Nephron (organoid): ENCODE measurements at regions not wholly inside any gene's neighbourhood (a gene's known extent, or its start where the extent isn't known, plus 50 kb on each side); places are given as distances from the start of the nearest gene placed in this dataset.

Experiments used
- H3K27ac Mint-ChIP-seq, 3 experiments: 2 replicates each; pipeline ENCODE4 v1.8.0; 2020; ENCODE audit warnings: mixed read lengths in 3 of 3, mild to moderate bottlenecking in 2 of 3, moderate library complexity in 1 of 3
- H3K27me3 Mint-ChIP-seq: 2 replicates; pipeline ENCODE4 v1.8.0; 2021; ENCODE audit warnings: low read depth, mild to moderate bottlenecking, moderate library complexity, mixed read lengths
- H3K36me3 Mint-ChIP-seq: 2 replicates; pipeline ENCODE4 v1.8.0; 2020; ENCODE audit warnings: low read depth, mixed read lengths
- H3K4me1 Mint-ChIP-seq: 2 replicates; pipeline ENCODE4 v1.8.0; 2020; ENCODE audit warnings: mixed read lengths
- H3K4me3 Mint-ChIP-seq, 3 experiments: 2 replicates each; pipeline ENCODE4 v1.8.0; 2020; ENCODE audit warnings: mild to moderate bottlenecking in 3 of 3, mixed read lengths in 3 of 3, moderate library complexity in 2 of 3
- H3K9me3 Mint-ChIP-seq: 2 replicates; pipeline ENCODE4 v1.8.0; 2020; ENCODE audit warnings: mixed read lengths
- TF ChIP-seq, protein P1 (sequence below), 3 experiments: fragments of 200-600 bp; sonication (generic); IDR thresholded peaks; one replicate each; pipeline ENCODE4 v1.5.0; 2021; ENCODE audit warnings: antibody characterized with exemption in 3 of 3; ENCODE audit not compliant: unreplicated experiment in 3 of 3

DNA sequence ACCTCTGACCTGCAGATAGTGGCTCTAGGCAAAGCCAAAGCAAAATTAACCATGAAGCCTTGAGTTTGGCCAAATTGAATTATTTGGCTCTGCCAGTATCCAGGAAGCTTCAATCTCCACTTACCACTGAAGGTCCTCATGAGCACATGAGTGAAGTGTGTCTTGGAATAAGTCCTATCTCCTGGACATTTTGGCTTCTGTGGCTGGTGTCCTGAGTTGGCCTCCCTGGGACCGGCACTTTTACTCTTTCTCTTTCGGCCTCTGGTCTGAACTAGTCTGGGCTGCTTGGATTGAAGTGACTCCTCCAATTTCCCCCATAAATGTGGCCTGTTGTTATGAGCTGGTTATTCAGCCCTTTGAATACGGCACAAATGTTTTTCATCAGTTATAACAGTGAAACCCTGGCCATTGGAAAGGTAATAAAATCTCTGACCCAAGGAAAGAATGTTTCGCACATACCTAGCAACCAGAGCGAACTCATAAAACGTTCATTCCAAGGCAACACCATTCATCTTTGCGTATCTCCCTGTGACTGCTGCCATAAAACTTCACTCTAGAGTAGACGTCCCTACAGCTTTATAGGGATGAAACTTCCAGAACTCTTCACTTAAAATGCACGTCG is 216.4 kb downstream of the LPIN1 start:
- Mint-ChIP-seq H3K27me3 (peaks cover 64% of the 10 kb centered on the region), H3K9me3 (peaks cover 4% of the 10 kb centered on the region), H3K27ac (peak overlapping the region in 2 of 3 experiments; percentile 5 to 89), H3K4me1 (peaks cover 11% of the 10 kb centered on the region), H3K36me3 (no peaks in the 10 kb centered on the region), H3K4me3 (no peak overlapping the region)
- TF ChIP-seq, protein P1, sequence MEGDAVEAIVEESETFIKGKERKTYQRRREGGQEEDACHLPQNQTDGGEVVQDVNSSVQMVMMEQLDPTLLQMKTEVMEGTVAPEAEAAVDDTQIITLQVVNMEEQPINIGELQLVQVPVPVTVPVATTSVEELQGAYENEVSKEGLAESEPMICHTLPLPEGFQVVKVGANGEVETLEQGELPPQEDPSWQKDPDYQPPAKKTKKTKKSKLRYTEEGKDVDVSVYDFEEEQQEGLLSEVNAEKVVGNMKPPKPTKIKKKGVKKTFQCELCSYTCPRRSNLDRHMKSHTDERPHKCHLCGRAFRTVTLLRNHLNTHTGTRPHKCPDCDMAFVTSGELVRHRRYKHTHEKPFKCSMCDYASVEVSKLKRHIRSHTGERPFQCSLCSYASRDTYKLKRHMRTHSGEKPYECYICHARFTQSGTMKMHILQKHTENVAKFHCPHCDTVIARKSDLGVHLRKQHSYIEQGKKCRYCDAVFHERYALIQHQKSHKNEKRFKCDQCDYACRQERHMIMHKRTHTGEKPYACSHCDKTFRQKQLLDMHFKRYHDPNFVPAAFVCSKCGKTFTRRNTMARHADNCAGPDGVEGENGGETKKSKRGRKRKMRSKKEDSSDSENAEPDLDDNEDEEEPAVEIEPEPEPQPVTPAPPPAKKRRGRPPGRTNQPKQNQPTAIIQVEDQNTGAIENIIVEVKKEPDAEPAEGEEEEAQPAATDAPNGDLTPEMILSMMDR (IDR thresholded peaks at IDR 0.05; ENCODE audit: unreplicated experiment in 3 of 3): no peak

DNA sequence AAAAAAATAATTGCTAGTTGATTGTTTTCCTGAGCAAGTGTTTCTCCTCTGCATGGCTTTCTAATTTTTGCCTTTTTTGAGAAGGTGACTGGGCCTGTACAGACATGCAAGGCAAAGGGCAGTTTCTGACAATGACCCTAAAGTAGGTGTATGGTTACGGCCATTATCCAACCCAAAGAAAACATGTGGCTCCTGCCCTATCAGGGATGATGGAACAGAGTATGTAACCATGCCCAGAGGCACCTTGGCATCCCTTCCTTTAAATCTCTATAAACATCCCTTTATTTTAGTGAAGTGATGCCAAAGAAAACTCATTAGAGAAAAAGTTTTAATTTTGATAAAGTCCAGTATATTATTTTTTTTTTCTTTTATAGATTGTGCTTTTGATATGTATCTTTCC is 217.5 kb downstream of the LPIN1 start:
- Mint-ChIP-seq H3K4me3 (no peak overlapping the region), H3K36me3 (no peaks in the 10 kb centered on the region), H3K9me3 (peaks cover 4% of the 10 kb centered on the region), H3K27ac (no peak overlapping the region), H3K4me1 (peaks cover 15% of the 10 kb centered on the region), H3K27me3 (peaks cover 72% of the 10 kb centered on the region)
- TF ChIP-seq, protein P1 (IDR thresholded peaks at IDR 0.05; ENCODE audit: unreplicated experiment in 3 of 3): no peak

DNA sequence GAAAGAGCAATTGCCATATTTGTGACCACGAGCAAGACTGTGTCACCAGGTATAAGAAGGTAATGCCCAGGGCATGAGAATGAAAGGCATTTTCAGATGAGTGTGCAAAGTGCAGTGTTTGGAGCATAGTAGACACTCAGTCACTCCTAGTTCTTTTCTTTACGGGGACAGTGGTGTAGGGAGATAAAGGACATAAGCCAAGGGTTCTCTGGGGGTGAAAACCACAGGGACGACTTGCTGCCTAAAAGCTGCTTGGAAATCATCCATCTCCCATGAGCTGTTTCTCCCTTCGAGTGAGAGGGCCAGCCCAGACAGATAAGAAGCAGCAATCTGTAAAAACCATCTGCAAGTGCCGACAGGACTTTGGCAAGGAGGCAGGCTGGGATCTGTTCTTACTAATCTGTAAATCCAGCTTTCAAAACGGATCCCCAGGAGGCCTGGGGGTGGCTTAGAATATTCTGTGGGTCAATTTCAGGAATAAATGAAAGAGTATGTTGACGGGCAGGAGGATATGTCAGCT is 221.6 kb downstream of the LPIN1 start:
- H3K4me3 Mint-ChIP-seq: no peak overlapping the region
- TF ChIP-seq, protein P1 (IDR thresholded peaks at IDR 0.05; ENCODE audit: unreplicated experiment in 3 of 3): no peak
- peak overlapping the region in 1 of 3 experiments; percentile 34 for H3K27ac Mint-ChIP-seq
- H3K4me1 Mint-ChIP-seq: peaks cover 13% of the 10 kb centered on the region
- peaks cover 32% of the 10 kb centered on the region for H3K9me3 Mint-ChIP-seq
- H3K27me3 Mint-ChIP-seq: peaks cover 72% of the 10 kb centered on the region
- H3K36me3 Mint-ChIP-seq: no peaks in the 10 kb centered on the region

DNA sequence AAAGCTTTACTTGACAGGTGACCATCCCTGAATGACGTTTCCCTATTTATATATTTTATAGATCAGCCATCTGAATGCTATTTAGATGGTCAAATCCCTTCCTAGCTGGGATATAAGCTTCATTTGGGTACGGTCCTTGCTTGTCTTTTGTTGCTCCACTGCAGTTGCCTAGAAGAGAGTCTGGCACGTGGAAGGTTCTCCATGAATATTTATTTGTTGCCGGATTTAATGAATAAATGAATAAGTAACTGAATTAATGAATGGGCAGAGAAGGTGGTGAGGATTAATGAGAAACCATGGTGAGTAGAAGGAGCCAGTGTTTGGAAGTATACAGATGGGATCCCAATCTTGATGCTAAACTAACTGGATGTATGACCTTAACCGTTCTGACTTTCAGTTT is 222.1 kb downstream of the LPIN1 start:
- Mint-ChIP-seq H3K4me1 (peaks cover 9% of the 10 kb centered on the region), H3K27me3 (peaks cover 68% of the 10 kb centered on the region), H3K4me3 (no peak overlapping the region), H3K36me3 (peaks cover 2% of the 10 kb centered on the region), H3K27ac (no peak overlapping the region), H3K9me3 (peaks cover 37% of the 10 kb centered on the region)
- TF ChIP-seq, protein P1 (IDR thresholded peaks at IDR 0.05; ENCODE audit: unreplicated experiment in 3 of 3): no peak

DNA sequence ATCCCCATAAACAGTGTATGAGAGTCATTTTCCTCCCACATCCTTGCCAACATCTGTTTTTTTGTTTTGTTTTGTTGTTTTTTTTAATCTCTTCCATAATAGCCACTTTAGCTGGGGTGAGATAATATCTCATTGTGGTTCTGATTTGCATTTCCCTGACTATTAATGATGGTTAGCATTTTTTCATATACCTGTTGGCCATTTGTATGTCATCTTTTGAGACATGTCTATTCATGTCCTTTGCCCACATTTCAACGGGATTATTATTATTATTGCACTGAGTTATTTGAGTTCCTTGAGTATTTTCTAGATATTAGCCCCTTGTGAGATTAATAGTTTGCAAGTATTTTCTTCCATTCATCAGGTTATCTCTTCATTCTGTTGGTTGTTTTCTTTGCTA is 223.3 kb downstream of the LPIN1 start:
- peaks cover 9% of the 10 kb centered on the region for H3K4me1 Mint-ChIP-seq
- TF ChIP-seq, protein P1 (IDR thresholded peaks at IDR 0.05; ENCODE audit: unreplicated experiment in 3 of 3): no peak
- H3K9me3 Mint-ChIP-seq: peaks cover 47% of the 10 kb centered on the region
- peaks cover 5% of the 10 kb centered on the region for H3K36me3 Mint-ChIP-seq
- peaks cover 67% of the 10 kb centered on the region for H3K27me3 Mint-ChIP-seq
- no peak overlapping the region for H3K4me3 Mint-ChIP-seq
- H3K27ac Mint-ChIP-seq: no peak overlapping the region

DNA sequence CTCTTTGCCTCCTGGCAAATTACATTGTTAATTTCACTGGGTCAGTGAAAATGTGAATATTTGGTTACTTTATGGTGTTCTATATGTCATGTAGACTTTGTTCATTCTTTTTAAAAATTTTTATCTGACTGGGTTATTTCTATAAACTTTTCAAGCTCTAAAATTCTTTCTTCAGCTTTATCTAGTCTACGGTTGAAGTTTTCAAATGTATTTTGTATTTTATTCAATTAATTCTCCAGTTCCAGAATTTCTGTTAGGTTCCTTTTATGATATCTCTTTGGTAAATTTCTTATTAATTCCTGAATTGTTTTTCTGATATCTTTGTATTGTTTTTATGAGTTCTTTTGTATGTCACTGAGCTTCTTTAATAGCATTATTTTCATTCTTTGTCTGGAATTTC is 228.1 kb downstream of the LPIN1 start:
- TF ChIP-seq, protein P1 (IDR thresholded peaks at IDR 0.05; ENCODE audit: unreplicated experiment in 3 of 3): no peak
- H3K36me3 Mint-ChIP-seq: peaks cover 12% of the 10 kb centered on the region

More for the DNA sequence above, 228.1 kb downstream of the LPIN1 start:
- Mint-ChIP-seq H3K4me1 (no peaks in the 10 kb centered on the region), H3K4me3 (no peak overlapping the region), H3K9me3 (peaks cover 66% of the 10 kb centered on the region), H3K27me3 (peaks cover 62% of the 10 kb centered on the region), H3K27ac (no peak overlapping the region)
